K562 (cell line): ENCODE measurements at regions not wholly inside any gene's neighbourhood (a gene's known extent, or its start where the extent isn't known, plus 50 kb on each side); places are given as distances from the start of the nearest gene placed in this dataset.

Experiments
- BDP1 ChIP-seq: IDR thresholded peaks from 3 replicates; pipeline ENCODE4 v1.6.1; 2011; ENCODE audit not compliant: insufficient read length, insufficient read depth
- DPF2 ChIP-seq: fragments of 450-650 bp; IDR thresholded peaks from 2 replicates; pipeline ENCODE4 v1.6.1; 2016
- E2F5 ChIP-seq: sonication (generic); formaldehyde crosslinking; IDR thresholded peaks from 2 replicates; pipeline ENCODE4 v1.8.0; 2022; ENCODE audit warnings: mild to moderate bottlenecking, missing genetic modification reagents
- EHMT2 ChIP-seq: fragments of 450-650 bp; IDR thresholded peaks from 2 replicates; pipeline ENCODE4 v1.6.1; 2018; ENCODE audit warnings: antibody characterized with exemption
- FOXA3 ChIP-seq, 2 experiments: fragments of 450-650 bp in 1 of 2; sonication (generic) in 1 of 2; formaldehyde crosslinking; IDR thresholded peaks in 1 of 2; conservative IDR thresholded peaks in 1 of 2; 2 replicates each; pipeline versions ENCODE4 v1.4.0 to v1.8.0; 2020 to 2022; ENCODE audit warnings: mild to moderate bottlenecking in 2 of 2, missing genetic modification reagents in 1 of 2
- GMEB1 ChIP-seq: fragments of 250-450 bp; sonication (Bioruptor Pico); IDR thresholded peaks from 2 replicates; pipeline ENCODE4 v1.4.0; 2020; ENCODE audit warnings: mild to moderate bottlenecking
- MAFK ChIP-seq: IDR thresholded peaks from 2 replicates; pipeline ENCODE4 v1.6.1; 2011; ENCODE audit warnings: low read length, improper control_type of control experiment
- MTF1 ChIP-seq: fragments of 250-450 bp; sonication (Bioruptor Pico); IDR thresholded peaks from 2 replicates; pipeline ENCODE4 v1.9.0; 2021; ENCODE audit warnings: moderate library complexity, mild to moderate bottlenecking, inconsistent platforms, borderline replicate concordance
- NEUROD1 ChIP-seq: fragments of 150-350 bp; IDR thresholded peaks from 2 replicates; pipeline ENCODE4 v1.6.1; 2014; ENCODE audit warnings: borderline replicate concordance, low read length, low read depth; ENCODE audit not compliant: partially characterized antibody
- NRF1 ChIP-seq, 2 experiments: fragments of 450-650 bp; IDR thresholded peaks in 1 of 2; conservative IDR thresholded peaks in 1 of 2; 2 replicates each; pipeline ENCODE4 v1.6.1; 2014; ENCODE audit warnings: mild to moderate bottlenecking in 2 of 2
- SMARCA5 ChIP-seq: fragments of 450-650 bp; IDR thresholded peaks from 2 replicates; pipeline ENCODE4 v1.6.1; 2016
- TCF7 ChIP-seq: sonication (generic); IDR thresholded peaks from 2 replicates; pipeline ENCODE4 v1.6.1; 2016; ENCODE audit warnings: antibody characterized with exemption, borderline replicate concordance
- ZNF75A ChIP-seq: fragments of 450-650 bp; formaldehyde crosslinking; IDR thresholded peaks from 2 replicates; pipeline ENCODE4 v1.4.0; 2020; ENCODE audit warnings: mild to moderate bottlenecking
- TF ChIP-seq, protein P1 (sequence below): fragments of 450-650 bp; IDR thresholded peaks from 2 replicates; pipeline ENCODE4 v1.6.1; 2018; ENCODE audit warnings: mild to moderate bottlenecking, low read depth; ENCODE audit not compliant: partially characterized antibody
- TF ChIP-seq, protein P2 (sequence below): fragments of 250-450 bp; sonication (Bioruptor Pico); IDR thresholded peaks from 2 replicates; pipeline ENCODE4 v1.5.1; 2021; ENCODE audit warnings: mild to moderate bottlenecking

DNA sequence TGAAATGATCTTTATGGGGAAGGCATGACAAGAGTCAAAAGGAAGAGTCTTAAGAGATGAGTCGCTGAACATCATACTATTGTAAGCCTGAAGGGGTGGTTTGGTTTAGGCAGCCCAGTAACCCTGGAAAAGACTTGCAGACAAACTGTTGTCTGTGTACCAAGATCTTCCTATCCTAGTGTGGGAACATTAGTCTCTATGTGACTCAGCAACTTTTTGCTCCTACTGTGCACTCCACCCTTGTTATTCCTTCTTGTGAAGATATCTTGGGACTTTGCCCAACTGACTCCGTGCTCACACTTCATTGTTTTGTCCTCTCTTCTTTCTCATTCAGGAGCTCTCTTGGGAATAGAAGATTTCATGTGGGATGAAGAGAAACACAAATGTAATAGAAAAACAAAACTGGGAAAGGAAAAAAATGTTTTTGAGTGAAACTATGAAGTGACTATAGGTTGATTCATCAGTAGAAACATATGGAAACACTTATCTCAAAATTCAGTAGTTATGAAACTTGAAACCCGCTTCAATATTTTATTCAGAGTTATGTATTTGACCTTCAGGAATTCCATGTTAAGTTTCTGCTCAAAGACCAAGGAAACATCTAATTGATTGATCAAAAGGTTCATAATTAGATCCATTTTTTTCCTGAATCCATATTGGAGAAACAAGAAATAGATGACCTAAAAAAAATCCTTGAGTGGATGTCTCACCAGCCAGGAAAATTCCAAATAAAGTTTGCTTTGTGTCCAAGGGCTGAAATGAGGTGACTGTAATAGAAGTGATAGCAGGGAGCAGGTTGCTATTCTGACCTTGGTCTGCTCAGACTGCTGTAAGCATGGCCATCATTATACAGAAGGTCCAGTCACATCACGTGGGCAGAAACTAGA is 67.2 kb downstream of the BTG1 start (continued):
- no peak for TF ChIP-seq E2F5
- TF ChIP-seq BDP1: no peak
- TF ChIP-seq, protein P1, sequence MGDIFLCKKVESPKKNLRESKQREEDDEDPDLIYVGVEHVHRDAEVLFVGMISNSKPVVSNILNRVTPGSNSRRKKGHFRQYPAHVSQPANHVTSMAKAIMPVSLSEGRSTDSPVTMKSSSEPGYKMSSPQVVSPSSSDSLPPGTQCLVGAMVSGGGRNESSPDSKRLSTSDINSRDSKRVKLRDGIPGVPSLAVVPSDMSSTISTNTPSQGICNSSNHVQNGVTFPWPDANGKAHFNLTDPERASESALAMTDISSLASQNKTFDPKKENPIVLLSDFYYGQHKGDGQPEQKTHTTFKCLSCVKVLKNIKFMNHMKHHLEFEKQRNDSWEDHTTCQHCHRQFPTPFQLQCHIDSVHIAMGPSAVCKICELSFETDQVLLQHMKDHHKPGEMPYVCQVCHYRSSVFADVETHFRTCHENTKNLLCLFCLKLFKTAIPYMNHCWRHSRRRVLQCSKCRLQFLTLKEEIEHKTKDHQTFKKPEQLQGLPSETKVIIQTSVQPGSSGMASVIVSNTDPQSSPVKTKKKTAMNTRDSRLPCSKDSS: no peak
- TF ChIP-seq, protein P2, sequence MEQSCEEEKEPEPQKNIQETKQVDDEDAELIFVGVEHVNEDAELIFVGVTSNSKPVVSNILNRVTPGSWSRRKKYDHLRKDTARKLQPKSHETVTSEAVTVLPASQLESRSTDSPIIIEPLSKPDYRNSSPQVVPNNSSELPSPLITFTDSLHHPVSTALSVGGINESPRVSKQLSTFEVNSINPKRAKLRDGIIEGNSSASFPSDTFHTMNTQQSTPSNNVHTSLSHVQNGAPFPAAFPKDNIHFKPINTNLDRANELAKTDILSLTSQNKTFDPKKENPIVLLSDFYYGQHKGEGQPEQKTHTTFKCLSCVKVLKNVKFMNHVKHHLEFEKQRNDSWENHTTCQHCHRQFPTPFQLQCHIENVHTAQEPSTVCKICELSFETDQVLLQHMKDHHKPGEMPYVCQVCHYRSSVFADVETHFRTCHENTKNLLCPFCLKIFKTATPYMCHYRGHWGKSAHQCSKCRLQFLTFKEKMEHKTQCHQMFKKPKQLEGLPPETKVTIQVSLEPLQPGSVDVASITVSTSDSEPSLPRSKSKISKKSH (CRISPR knock-in tag): no peak
- no peak for TF ChIP-seq NEUROD1
- peak; percentile 93 for TF ChIP-seq MAFK
- no peak for TF ChIP-seq TCF7
- no peak for TF ChIP-seq SMARCA5
- no peak for TF ChIP-seq NRF1 (conservative IDR thresholded peaks at IDR 0.05 in 1 of 2, IDR thresholded peaks at IDR 0.05 in 1 of 2)
- TF ChIP-seq EHMT2: peak; percentile 84
- TF ChIP-seq ZNF75A (CRISPR knock-in tag): no peak
- TF ChIP-seq FOXA3 (CRISPR knock-in tag; conservative IDR thresholded peaks at IDR 0.05 in 1 of 2, IDR thresholded peaks at IDR 0.05 in 1 of 2): no peak
- TF ChIP-seq MTF1: no peak
- no peak for TF ChIP-seq GMEB1 (CRISPR knock-in tag)
- peak; percentile 79; the same call in 1 of the 2 replicates for TF ChIP-seq DPF2
